ENCODE measurements at regions not wholly inside any gene's neighbourhood (a gene's known extent, or its start where the extent isn't known, plus 50 kb on each side); places are given as distances from the start of the nearest gene placed in this dataset.
A peak's percentile ranks its signal among the peaks of the same experiment; 100 is the strongest.

DNA sequence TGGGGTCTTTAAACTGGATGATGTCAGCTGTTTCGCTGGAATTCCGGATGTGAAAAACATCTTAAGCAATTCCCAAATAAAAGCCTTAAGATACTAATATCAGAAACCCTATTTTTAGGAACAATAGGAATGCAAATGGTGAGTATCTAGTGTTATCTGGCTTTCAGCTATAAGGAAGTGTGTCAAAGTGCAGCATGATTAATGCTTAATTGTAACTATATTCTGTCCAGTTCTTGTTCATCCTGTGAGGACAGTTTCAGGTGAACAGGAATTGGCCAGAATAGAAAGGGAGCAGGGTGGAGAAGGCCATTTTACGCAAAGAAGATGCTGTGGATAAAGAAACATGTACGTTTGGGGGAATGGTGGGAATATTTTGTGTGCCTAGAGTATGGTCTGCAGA is 108.2 kb downstream of the RASSF10 start:
- H3K27me3 Mint-ChIP-seq (ENCODE audit: insufficient read depth, low read depth) = no peaks in the 10 kb centered on the region
- H3K36me3 ChIP-seq = no peaks in the 10 kb centered on the region
- no peak overlapping the region for H2AFZ ChIP-seq (replicated peaks)
- no peak overlapping the region for H3K4me2 ChIP-seq
- TF ChIP-seq EZH2 (IDR thresholded peaks at IDR 0.05) (no peak), EZH2phosphoT487 (IDR thresholded peaks at IDR 0.05) (no peak)
- TF ChIP-seq, protein P1, sequence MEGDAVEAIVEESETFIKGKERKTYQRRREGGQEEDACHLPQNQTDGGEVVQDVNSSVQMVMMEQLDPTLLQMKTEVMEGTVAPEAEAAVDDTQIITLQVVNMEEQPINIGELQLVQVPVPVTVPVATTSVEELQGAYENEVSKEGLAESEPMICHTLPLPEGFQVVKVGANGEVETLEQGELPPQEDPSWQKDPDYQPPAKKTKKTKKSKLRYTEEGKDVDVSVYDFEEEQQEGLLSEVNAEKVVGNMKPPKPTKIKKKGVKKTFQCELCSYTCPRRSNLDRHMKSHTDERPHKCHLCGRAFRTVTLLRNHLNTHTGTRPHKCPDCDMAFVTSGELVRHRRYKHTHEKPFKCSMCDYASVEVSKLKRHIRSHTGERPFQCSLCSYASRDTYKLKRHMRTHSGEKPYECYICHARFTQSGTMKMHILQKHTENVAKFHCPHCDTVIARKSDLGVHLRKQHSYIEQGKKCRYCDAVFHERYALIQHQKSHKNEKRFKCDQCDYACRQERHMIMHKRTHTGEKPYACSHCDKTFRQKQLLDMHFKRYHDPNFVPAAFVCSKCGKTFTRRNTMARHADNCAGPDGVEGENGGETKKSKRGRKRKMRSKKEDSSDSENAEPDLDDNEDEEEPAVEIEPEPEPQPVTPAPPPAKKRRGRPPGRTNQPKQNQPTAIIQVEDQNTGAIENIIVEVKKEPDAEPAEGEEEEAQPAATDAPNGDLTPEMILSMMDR (IDR thresholded peaks at IDR 0.05) = no peak
- H4K20me1 ChIP-seq (ENCODE audit: low read depth) = no peaks in the 10 kb centered on the region
- H3K9me3 ChIP-seq (ENCODE audit: low read depth) = peaks cover under 1% of the 10 kb centered on the region
- peaks cover 7% of the 10 kb centered on the region for H3K9me3 Mint-ChIP-seq
- no peak overlapping the region for H3K4me3 Mint-ChIP-seq
- H3K27me3 ChIP-seq = no peaks in the 10 kb centered on the region
- no peaks in the 10 kb centered on the region for H3K79me2 ChIP-seq (ENCODE audit: low read depth)
- no peaks in the 10 kb centered on the region for H3K36me3 Mint-ChIP-seq
- no peak overlapping the region for H3K4me3 ChIP-seq
- H3K27ac ChIP-seq = no peak overlapping the region
- H3K9ac ChIP-seq = no peak overlapping the region
- DNase-seq (ENCODE audit: low spot score) = no peak
- peak overlapping the region; percentile 58 for H3K27ac Mint-ChIP-seq
- peaks cover 13% of the 10 kb centered on the region for H3F3A ChIP-seq (ENCODE audit: low read depth)
- peaks cover 28% of the 10 kb centered on the region for H3K4me1 ChIP-seq
- H3K4me1 Mint-ChIP-seq = peaks cover 47% of the 10 kb centered on the region

DNA sequence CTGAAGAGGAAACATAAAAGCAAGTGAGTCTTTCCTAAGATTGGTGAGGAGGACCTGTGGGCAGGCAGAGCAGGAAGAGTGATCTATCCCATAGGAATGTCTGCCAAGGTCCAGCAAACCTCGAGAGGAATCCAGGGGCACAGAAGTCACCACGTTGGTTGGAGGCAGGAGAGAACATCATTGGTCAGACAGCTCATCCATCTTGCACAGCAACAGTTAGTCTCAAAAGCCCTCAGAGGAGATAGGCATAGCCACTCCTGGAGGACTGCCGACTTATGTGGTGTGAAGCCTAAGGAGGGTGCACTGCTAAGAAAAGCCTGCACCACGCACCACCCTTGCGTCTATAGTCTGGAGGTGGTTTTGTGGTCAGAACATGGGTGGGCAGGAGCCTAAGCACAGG is 109.1 kb downstream of the RASSF10 start:
- H3K27me3 Mint-ChIP-seq (ENCODE audit: insufficient read depth, low read depth) = no peaks in the 10 kb centered on the region
- Histone ChIP-seq H3K4me1 (peaks cover 21% of the 10 kb centered on the region), H3K36me3 (no peaks in the 10 kb centered on the region), H3F3A (ENCODE audit: low read depth) (peaks cover 13% of the 10 kb centered on the region), H3K9ac (no peak overlapping the region), H3K4me3 (no peak overlapping the region), H4K20me1 (ENCODE audit: low read depth) (no peaks in the 10 kb centered on the region), H2AFZ (replicated peaks) (no peak overlapping the region), H3K9me3 (ENCODE audit: low read depth) (peaks cover 7% of the 10 kb centered on the region), H3K27me3 (no peaks in the 10 kb centered on the region), H3K79me2 (ENCODE audit: low read depth) (no peaks in the 10 kb centered on the region), H3K27ac (no peak overlapping the region), H3K4me2 (no peak overlapping the region)
- TF ChIP-seq, protein P1 (IDR thresholded peaks at IDR 0.05) = no peak
- TF ChIP-seq EZH2 (IDR thresholded peaks at IDR 0.05) (no peak), EZH2phosphoT487 (IDR thresholded peaks at IDR 0.05) (no peak)
- H3K9me3 Mint-ChIP-seq = peaks cover 9% of the 10 kb centered on the region
- H3K27ac Mint-ChIP-seq = peak overlapping the region; percentile 73
- DNase-seq (ENCODE audit: low spot score) = no peak
- H3K4me1 Mint-ChIP-seq = peaks cover 42% of the 10 kb centered on the region
- no peak overlapping the region for H3K4me3 Mint-ChIP-seq
- H3K36me3 Mint-ChIP-seq = no peaks in the 10 kb centered on the region

DNA sequence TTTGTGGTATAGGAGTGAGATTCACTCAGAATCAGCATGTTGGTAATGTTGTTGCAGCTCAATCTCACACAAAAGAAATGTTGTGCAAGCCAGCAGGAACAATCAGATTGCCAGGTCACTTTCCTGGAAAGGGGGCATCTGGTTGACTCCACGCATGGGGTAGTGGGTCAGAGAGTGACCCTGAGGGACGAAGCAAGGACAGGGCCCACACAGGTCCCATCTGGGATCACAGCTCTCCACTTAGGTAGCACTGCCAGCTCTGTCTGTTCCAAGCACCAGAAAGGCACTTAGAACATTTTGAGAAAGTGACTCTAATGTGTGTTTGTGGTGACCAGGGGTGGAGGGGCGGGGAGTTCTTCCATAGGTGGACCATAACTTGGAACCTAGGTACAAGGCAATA is 109.5 kb downstream of the RASSF10 start:
- DNase-seq (ENCODE audit: low spot score) = no peak
- no peak overlapping the region for H2AFZ ChIP-seq (replicated peaks)
- Mint-ChIP-seq H3K27ac (peak overlapping the region; percentile 81), H3K36me3 (no peaks in the 10 kb centered on the region), H3K4me1 (peaks cover 39% of the 10 kb centered on the region), H3K4me3 (no peak overlapping the region), H3K9me3 (peaks cover 7% of the 10 kb centered on the region), H3K27me3 (ENCODE audit: insufficient read depth, low read depth) (no peaks in the 10 kb centered on the region)
- TF ChIP-seq EZH2phosphoT487 (IDR thresholded peaks at IDR 0.05) (no peak), EZH2 (IDR thresholded peaks at IDR 0.05) (no peak)
- TF ChIP-seq, protein P1 (IDR thresholded peaks at IDR 0.05) = no peak
- H3K36me3 ChIP-seq = no peaks in the 10 kb centered on the region
- peaks cover 7% of the 10 kb centered on the region for H3K9me3 ChIP-seq (ENCODE audit: low read depth)
- H3F3A ChIP-seq (ENCODE audit: low read depth) = peaks cover 13% of the 10 kb centered on the region
- H3K79me2 ChIP-seq (ENCODE audit: low read depth) = no peaks in the 10 kb centered on the region
- no peak overlapping the region for H3K4me3 ChIP-seq
- no peaks in the 10 kb centered on the region for H4K20me1 ChIP-seq (ENCODE audit: low read depth)
- no peak overlapping the region for H3K9ac ChIP-seq
- H3K27me3 ChIP-seq = no peaks in the 10 kb centered on the region
- H3K27ac ChIP-seq = no peak overlapping the region
- peaks cover 18% of the 10 kb centered on the region for H3K4me1 ChIP-seq
- H3K4me2 ChIP-seq = no peak overlapping the region
